Astrocyte of the cerebellum (primary cell): ENCODE measurements at regions not wholly inside any gene's neighbourhood (a gene's known extent, or its start where the extent isn't known, plus 50 kb on each side); places are given as distances from the start of the nearest gene placed in this dataset.

Source experiments
- DNase-seq: peaks from one replicate; pipeline ENCODE4 v3.0.0-alpha.2; 2011; ENCODE audit warnings: low read depth
- H3K4me3 ChIP-seq: 2 replicates; pipeline ENCODE4 v1.5.1; 2011; ENCODE audit warnings: mild to moderate bottlenecking, low read depth, low read length, moderate library complexity
- in situ Hi-C: cut with HindIII; loops from 2 replicates; pipeline ENCODE4 v1.10.0; 2017; ENCODE audit warnings: low sequenced_read_pairs
- TF ChIP-seq, protein P1 (sequence below): IDR thresholded peaks from 2 replicates; pipeline ENCODE4 v1.5.1; 2012; ENCODE audit warnings: low read length, low read depth, moderate library complexity, mild to moderate bottlenecking; ENCODE audit errors: missing control alignments

DNA sequence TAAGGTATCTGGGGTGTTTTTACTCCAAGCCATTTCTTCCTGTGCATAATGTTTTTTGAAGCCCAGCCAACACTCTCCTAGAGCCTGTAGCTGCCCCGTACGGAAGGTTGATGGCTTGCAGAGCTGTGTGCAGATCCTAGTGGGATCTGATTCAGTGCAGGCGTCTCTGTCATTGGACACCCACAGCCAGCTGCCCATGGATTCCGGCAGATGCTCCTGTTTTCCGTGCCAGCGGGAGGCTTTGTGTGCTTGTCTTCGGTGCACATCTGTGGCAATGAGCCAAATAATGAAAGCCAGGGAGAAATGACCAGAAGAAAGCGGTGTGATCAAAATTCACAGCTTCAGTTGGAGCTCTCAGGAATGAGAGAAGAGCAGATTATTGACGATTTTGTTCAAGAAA lies 426.4 kb downstream of the TYW1 start:
- TF ChIP-seq, protein P1, sequence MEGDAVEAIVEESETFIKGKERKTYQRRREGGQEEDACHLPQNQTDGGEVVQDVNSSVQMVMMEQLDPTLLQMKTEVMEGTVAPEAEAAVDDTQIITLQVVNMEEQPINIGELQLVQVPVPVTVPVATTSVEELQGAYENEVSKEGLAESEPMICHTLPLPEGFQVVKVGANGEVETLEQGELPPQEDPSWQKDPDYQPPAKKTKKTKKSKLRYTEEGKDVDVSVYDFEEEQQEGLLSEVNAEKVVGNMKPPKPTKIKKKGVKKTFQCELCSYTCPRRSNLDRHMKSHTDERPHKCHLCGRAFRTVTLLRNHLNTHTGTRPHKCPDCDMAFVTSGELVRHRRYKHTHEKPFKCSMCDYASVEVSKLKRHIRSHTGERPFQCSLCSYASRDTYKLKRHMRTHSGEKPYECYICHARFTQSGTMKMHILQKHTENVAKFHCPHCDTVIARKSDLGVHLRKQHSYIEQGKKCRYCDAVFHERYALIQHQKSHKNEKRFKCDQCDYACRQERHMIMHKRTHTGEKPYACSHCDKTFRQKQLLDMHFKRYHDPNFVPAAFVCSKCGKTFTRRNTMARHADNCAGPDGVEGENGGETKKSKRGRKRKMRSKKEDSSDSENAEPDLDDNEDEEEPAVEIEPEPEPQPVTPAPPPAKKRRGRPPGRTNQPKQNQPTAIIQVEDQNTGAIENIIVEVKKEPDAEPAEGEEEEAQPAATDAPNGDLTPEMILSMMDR: no peak
- DNase-seq: no peak
- no peak overlapping the region for H3K4me3 ChIP-seq
- in situ Hi-C loops: no loop called here

DNA sequence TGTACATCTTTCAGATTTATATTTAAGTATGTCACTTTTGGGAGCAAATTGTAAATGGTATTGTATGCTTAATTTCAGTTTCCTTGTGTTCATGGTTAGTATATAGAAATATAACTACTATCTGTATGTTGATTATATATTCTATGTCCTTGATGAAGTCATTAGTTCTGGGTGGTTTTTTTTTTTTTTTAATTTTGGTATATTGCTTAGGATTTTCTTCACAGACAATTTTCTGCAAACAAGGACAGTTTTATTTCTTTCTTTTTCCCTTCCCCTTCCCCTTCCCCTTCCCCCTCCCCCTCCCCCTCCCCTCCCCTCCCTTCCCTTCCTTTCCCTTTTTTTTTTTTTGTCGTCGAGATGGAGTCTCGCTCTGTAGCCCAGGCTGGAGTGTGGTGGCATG lies 430.0 kb downstream of the TYW1 start:
- in situ Hi-C loops: no loop called here
- TF ChIP-seq, protein P1: no peak
- no peak overlapping the region for H3K4me3 ChIP-seq
- DNase-seq: no peak

DNA sequence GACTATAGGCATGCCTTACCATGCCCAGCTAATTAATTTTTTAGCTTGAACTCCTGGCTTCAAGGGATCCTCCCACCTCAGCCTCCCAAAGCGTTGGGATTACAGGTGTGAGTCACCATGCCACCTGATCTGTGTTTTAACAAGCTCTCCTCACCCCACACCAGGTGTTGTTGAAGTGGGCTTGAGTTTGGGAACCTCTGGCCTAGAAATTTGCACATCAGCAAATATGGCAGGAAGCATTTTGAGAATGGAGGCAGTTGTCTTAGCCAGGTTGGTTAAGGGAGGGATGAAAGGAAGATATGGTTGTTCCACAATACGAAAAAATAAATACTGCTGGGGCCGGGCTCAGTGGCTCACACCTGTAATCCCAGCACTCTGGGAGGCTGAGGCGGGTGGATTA lies 433.1 kb downstream of the TYW1 start:
- DNase-seq: no peak
- TF ChIP-seq, protein P1: no peak
- in situ Hi-C loops: no loop called here

DNA sequence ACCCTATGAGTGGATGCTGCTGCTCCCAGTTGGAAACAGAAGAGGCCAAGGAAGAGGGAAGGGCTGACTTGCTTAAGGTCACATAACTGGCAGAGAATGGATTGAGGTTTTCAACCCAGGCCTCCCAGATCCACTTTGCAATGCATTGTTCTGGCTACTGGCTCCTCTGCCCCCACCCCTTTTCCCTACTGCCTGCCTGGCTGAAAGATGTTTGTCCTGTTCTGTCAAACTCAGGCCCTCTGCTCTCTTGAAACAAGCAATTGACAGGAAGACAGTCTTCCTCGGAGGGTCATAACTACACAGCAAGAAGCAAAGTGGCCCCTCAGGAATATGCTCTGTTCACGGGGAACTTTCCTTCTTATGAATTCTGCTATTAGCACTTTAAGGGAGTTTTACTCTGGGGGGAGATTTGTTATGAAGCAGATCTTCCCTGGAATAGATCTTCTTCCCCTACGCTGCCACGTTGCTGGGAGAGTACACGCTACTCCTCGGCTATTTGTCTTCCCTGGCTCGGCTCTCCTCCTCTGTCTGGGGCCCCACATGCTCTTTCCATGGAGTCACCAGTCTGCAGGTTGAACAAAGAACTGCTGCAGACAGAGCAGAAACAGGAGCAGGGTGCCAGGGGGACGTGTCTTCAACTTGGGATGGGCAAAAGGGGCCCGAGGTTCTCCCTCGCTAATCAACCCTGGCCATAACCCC lies 436.1 kb downstream of the TYW1 start:
- TF ChIP-seq, protein P1: no peak
- in situ Hi-C loops: no loop called here
- no peak overlapping the region for H3K4me3 ChIP-seq
- no peak for DNase-seq

More for the DNA sequence above, 433.1 kb downstream of the TYW1 start:
- no peak overlapping the region for H3K4me3 ChIP-seq

DNA sequence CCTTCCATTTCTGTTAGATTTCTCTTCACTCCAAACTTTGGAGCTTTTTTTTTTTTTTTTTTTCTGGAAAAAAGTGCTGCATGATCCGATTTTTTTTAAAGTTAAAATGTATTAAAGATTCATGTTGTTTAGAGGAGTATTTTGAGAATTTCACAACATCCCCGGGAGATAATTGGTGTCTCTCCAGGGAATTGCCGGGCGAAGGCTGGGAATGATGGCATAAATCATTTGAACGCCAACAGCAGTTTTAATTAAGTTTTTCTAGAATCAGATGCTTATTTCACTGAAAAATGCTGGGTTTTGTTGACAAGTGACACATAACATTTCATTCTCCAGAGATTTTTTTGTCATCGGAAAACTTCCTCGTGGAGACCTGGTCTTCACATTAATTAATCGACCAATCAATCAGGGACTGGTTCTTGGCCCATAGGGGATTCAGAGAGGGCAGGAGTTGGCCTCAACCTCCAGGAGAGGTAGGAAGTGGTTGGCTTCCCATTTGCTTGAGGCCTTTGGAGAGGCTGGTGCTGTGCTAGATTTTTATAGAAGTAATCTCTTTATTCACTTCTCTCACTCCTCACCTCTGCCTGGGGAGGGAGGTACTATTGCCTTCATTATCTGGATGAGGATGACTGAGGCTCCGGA lies 439.4 kb downstream of the TYW1 start:
- H3K4me3 ChIP-seq: no peak overlapping the region
- no peak for DNase-seq
- in situ Hi-C loops: no loop called here
- TF ChIP-seq, protein P1: no peak

DNA sequence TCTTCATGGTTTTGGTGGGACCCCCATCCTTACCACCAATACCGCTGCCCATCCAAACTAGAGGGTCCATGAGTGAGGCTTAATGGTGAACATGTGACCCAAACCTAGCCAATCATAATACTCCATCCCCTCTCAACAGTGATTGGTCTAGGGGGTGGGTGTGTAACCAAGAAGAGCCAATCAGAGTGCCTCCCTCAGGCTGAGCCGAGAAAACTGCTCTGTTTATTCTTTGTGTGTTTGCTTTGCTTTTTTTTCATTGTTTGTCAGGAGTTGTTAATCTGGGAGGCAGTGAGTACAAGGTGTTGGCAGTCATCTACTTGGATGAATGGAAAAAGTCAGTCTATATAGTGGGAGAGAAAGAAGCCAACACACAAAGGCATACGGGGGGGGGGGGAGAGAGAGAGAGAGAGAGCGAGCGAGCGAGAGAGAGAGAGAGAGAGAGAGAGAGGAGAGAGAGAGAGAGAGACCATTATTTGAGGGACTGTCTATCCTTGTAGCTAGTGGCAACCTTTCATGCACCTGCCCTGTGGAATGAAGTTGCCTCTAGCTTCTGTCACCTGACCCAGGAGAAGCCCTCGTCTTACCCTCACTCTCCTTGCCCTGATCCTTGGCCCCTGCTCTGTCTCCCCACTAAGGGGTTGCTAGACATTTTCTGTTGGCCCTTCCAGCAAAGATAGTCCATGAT lies 441.7 kb downstream of the TYW1 start:
- H3K4me3 ChIP-seq: no peak overlapping the region
- TF ChIP-seq, protein P1: no peak
- in situ Hi-C loops: no loop called here
- no peak for DNase-seq
